GM12878 (cell line): ENCODE measurements at regions not wholly inside any gene's neighbourhood (a gene's known extent, or its start where the extent isn't known, plus 50 kb on each side); places are given as distances from the start of the nearest gene placed in this dataset.

Source experiments
- CREB1 ChIP-seq: IDR thresholded peaks from 2 replicates; pipeline ENCODE4 v1.6.1; 2012; ENCODE audit warnings: low read depth, mild to moderate bottlenecking, inconsistent platforms
- CTCF ChIP-seq, 3 experiments: IDR thresholded peaks in 2 of 3; conservative IDR thresholded peaks in 1 of 3; 2 replicates each; pipeline ENCODE4 v1.5.1; 2011; ENCODE audit warnings: low read depth in 3 of 3, low read length in 3 of 3, mild to moderate bottlenecking in 3 of 3, control low read depth in 2 of 3, moderate library complexity in 2 of 3, inconsistent platforms in 1 of 3, mixed read lengths in 1 of 3; ENCODE audit not compliant: control insufficient read depth in 2 of 3, insufficient read depth in 1 of 3; ENCODE audit errors: extremely low read depth in 1 of 3
- KDM1A ChIP-seq: fragments of 200-600 bp; sonication (generic); IDR thresholded peaks from 2 replicates; pipeline ENCODE4 v1.6.1; 2016; ENCODE audit warnings: borderline replicate concordance
- MAX ChIP-seq: IDR thresholded peaks from 2 replicates; pipeline ENCODE4 v1.6.1; 2012; ENCODE audit warnings: low read depth, low read length, improper control_type of control experiment
- NRF1 ChIP-seq: conservative IDR thresholded peaks from 2 replicates; pipeline ENCODE4 v1.6.1; 2011; ENCODE audit warnings: mild to moderate bottlenecking, low read depth, low read length, improper control_type of control experiment
- POLR2AphosphoS5 ChIP-seq: IDR thresholded peaks from 2 replicates; pipeline ENCODE4 v1.6.1; 2011; ENCODE audit warnings: mild to moderate bottlenecking, low read length, inconsistent platforms
- PRDM15 ChIP-seq: fragments of 450-650 bp; formaldehyde crosslinking; IDR thresholded peaks from 2 replicates; pipeline ENCODE4 v1.4.0; 2020; ENCODE audit warnings: mild to moderate bottlenecking, moderate library complexity
- RCOR1 ChIP-seq: conservative IDR thresholded peaks from 2 replicates; pipeline ENCODE4 v1.6.1; 2012; ENCODE audit warnings: low read depth, low read length, improper control_type of control experiment
- SP1 ChIP-seq: IDR thresholded peaks from one replicate; pipeline ENCODE4 v1.6.1; 2011; ENCODE audit warnings: low read depth, low read length
- TCF7 ChIP-seq: IDR thresholded peaks from 2 replicates; pipeline ENCODE4 v1.6.1; 2014; ENCODE audit warnings: antibody characterized with exemption, borderline replicate concordance
- YY1 ChIP-seq: IDR thresholded peaks from 2 replicates; pipeline ENCODE4 v1.6.1; 2011; ENCODE audit warnings: low read depth, mild to moderate bottlenecking, low read length

- TF ChIP-seq CTCF (IDR thresholded peaks at IDR 0.05 in 2 of 3, conservative IDR thresholded peaks at IDR 0.05 in 1 of 3; ENCODE audit: control insufficient read depth in 2 of 3, extremely low read depth in 1 of 3, insufficient read depth in 1 of 3, low read depth in 3 of 3, low read length in 3 of 3) = no peak
- no peak for TF ChIP-seq RCOR1
- TF ChIP-seq PRDM15 (CRISPR knock-in tag) = no peak
- TF ChIP-seq POLR2AphosphoS5 = no peak
- TF ChIP-seq NRF1 = no peak
- no peak for TF ChIP-seq YY1
- no peak for TF ChIP-seq SP1
- TF ChIP-seq CREB1 = no peak
- TF ChIP-seq MAX = no peak
- TF ChIP-seq KDM1A = no peak
- TF ChIP-seq TCF7 = no peak
These were observed 125.1 kb downstream of the GPR65 start for GRCh38 chr14:88130057-88130432.
